Uterus (tissue), 2 donors: ENCODE measurements at regions not wholly inside any gene's neighbourhood (a gene's known extent, or its start where the extent isn't known, plus 50 kb on each side); places are given as distances from the start of the nearest gene placed in this dataset.
"Not testable (repeated sequence)": the region's sequence is repeated elsewhere in the genome, so short reads cannot be mapped to it uniquely, and the experiment has no call there.

ENCODE experiments used
- CTCF ChIP-seq, 4 experiments: fragments of 200-600 bp in 2 of 4; fragments of 450-650 bp in 2 of 4; sonication (generic) in 2 of 4; IDR thresholded peaks; one replicate each; pipeline ENCODE4 v1.5.1; 2016 to 2019; ENCODE audit warnings: antibody characterized with exemption in 4 of 4, mild to moderate bottlenecking in 2 of 4, moderate library complexity in 1 of 4
- POLR2A ChIP-seq, 2 donors: fragments of 450-650 bp; IDR thresholded peaks; one replicate each; pipeline ENCODE4 v1.6.1; 2016; ENCODE audit warnings: antibody characterized with exemption in 2 of 2, mild to moderate bottlenecking in 1 of 2, moderate library complexity in 1 of 2

DNA sequence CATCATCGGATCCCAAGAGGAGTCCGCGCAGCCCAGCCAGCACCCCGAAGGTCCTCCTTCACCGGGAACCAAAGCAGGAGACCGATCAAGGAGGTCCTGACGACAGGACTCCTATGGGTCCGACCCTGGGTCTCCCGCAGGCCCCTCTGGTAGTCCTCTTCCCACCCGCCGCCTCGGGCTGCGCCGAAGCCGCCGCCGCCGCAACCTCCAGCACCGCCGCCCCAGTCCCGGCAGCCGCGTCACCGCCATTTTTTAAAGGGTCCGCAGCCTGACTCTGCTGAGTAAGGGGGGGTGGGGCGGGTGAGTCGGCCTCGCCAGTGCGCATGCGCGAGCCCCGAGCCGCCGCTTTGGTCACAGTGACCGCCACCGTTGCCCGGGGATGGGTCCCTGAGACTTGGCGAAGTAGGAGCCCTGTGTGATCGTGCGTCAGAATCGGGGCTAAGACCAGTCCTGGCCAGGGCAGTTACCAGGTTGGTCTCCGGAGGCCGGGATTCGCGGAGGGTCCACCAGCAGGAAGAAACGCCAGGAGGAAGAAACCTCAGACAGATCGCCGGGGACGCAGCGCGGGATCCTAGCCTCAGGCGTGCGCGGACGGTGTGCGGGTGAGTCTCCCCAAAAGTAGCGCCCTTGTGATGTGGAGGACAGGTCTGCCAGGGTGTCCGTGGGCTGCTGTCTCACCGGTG, 1419.2 kb upstream of the PCDH10 start:
- TF ChIP-seq CTCF, POLR2A (IDR thresholded peaks at IDR 0.05): not testable (repeated sequence)
